ENCODE measurements at regions not wholly inside any gene's neighbourhood (a gene's known extent, or its start where the extent isn't known, plus 50 kb on each side); places are given as distances from the start of the nearest gene placed in this dataset.

DNA sequence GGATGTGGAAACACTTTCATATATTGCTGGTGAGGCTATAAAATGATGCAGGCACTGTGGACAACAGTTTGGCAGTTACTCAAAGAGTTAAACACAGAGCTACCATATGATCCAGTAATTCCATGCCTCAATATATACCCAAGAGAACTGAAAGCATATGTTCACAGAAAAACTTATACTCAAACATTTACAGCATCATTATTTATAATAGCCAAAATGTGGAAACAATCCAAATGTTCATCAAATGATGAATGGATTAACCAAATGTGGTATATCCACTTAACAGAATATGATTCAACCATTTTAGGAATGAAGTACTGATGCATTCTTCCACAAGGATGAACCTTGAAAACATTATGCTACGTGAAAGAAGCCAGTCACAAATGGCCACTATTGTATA is 603.8 kb downstream of the IQCM start:
- TF ChIP-seq BACH2 (CRISPR knock-in tag; IDR thresholded peaks at IDR 0.05; ENCODE audit: borderline replicate concordance) (no peak), TOX (CRISPR knock-in tag; IDR thresholded peaks at IDR 0.05; ENCODE audit: borderline replicate concordance) (peak; percentile 33; the same call in 1 of the 2 replicates)
- peak; percentile 45; the same call in 2 of the 3 replicates for ATAC-seq

- TF ChIP-seq ISL1 (CRISPR knock-in tag; IDR thresholded peaks at IDR 0.05) = 0 out of 2 replicates have a peak, but pooled peaks have one; percentile 32
- TF ChIP-seq SNAI2 (CRISPR knock-in tag; IDR thresholded peaks at IDR 0.05) = no peak
- peak; percentile 89 for ATAC-seq
Measured at GRCh38 chr4:149203256-149204001, 612.2 kb downstream of the IQCM start.

DNA sequence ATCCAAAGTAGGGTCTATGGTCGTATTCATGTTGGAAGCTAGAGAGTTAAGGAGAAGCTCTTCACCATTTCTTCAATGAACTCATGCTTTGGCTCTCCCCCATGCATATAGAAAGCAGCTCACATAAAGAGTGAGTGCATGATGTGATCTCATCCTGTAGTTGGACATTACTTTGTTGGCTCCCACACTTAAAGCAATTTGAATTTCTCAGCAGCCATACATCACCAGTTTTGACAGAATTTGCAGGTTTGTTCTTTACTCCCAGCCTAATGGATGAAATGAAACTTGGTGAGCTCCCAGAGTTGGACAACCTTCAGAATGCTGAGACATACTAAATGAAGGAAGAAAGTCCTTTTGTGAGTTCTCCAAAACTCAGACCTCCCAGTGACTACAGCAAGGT is 613.5 kb downstream of the IQCM start:
- no peak for ATAC-seq
- TF ChIP-seq OSR1 (CRISPR knock-in tag; IDR thresholded peaks at IDR 0.05) (no peak), CSDC2 (CRISPR knock-in tag; IDR thresholded peaks at IDR 0.05) (no peak), CSRNP3 (CRISPR knock-in tag; IDR thresholded peaks at IDR 0.05) (no peak), POU6F1 (CRISPR knock-in tag; IDR thresholded peaks at IDR 0.05; ENCODE audit: borderline replicate concordance, low read depth) (no peak), TOX (CRISPR knock-in tag; IDR thresholded peaks at IDR 0.05; ENCODE audit: borderline replicate concordance) (no peak), ARNTL (CRISPR knock-in tag; IDR thresholded peaks at IDR 0.05; ENCODE audit: borderline replicate concordance, low read depth) (no peak), ZNF565 (CRISPR knock-in tag; conservative IDR thresholded peaks at IDR 0.05; ENCODE audit: low read depth) (no peak)
- TF ChIP-seq, protein P1, sequence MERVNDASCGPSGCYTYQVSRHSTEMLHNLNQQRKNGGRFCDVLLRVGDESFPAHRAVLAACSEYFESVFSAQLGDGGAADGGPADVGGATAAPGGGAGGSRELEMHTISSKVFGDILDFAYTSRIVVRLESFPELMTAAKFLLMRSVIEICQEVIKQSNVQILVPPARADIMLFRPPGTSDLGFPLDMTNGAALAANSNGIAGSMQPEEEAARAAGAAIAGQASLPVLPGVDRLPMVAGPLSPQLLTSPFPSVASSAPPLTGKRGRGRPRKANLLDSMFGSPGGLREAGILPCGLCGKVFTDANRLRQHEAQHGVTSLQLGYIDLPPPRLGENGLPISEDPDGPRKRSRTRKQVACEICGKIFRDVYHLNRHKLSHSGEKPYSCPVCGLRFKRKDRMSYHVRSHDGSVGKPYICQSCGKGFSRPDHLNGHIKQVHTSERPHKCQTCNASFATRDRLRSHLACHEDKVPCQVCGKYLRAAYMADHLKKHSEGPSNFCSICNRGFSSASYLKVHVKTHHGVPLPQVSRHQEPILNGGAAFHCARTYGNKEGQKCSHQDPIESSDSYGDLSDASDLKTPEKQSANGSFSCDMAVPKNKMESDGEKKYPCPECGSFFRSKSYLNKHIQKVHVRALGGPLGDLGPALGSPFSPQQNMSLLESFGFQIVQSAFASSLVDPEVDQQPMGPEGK (CRISPR knock-in tag; IDR thresholded peaks at IDR 0.05; ENCODE audit: borderline replicate concordance) = no peak
- TF ChIP-seq, protein P2, sequence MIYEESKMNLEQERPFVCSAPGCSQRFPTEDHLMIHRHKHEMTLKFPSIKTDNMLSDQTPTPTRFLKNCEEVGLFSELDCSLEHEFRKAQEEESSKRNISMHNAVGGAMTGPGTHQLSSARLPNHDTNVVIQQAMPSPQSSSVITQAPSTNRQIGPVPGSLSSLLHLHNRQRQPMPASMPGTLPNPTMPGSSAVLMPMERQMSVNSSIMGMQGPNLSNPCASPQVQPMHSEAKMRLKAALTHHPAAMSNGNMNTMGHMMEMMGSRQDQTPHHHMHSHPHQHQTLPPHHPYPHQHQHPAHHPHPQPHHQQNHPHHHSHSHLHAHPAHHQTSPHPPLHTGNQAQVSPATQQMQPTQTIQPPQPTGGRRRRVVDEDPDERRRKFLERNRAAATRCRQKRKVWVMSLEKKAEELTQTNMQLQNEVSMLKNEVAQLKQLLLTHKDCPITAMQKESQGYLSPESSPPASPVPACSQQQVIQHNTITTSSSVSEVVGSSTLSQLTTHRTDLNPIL (CRISPR knock-in tag; IDR thresholded peaks at IDR 0.05; ENCODE audit: low read depth) = no peak

DNA sequence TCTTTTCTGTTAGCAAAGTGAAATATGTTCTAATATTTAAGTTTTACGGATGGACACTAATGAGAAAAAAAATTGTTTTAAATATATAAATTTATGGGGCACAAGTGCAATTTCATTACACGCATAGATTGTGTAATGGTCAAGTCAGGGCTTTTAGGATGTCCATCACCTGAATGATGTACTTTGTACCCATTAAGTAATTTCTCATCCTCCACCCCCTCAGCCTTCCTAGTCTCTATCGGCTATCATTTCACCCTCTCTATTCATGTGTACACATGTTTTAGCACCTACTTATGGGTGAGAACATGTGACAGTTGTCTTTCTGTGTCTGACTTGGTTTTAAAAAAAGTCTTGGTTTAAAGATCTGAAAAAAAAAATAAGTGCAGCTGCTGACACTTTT is 616.0 kb downstream of the IQCM start:
- no peak for ATAC-seq
- TF ChIP-seq ZC3H10 (CRISPR knock-in tag; IDR thresholded peaks at IDR 0.05) = no peak
- TF ChIP-seq ZFP30 (CRISPR knock-in tag; IDR thresholded peaks at IDR 0.05) = no peak
- no peak for TF ChIP-seq ARNTL (CRISPR knock-in tag; IDR thresholded peaks at IDR 0.05; ENCODE audit: borderline replicate concordance, low read depth)
- TF ChIP-seq ZNF565 (CRISPR knock-in tag; conservative IDR thresholded peaks at IDR 0.05; ENCODE audit: low read depth) = no peak
- TF ChIP-seq ZNF8 (CRISPR knock-in tag; IDR thresholded peaks at IDR 0.05) = no peak
- TF ChIP-seq, protein P1 (CRISPR knock-in tag; IDR thresholded peaks at IDR 0.05; ENCODE audit: borderline replicate concordance) = no peak

- ATAC-seq = no peak
- no peak for TF ChIP-seq OSR1 (CRISPR knock-in tag; IDR thresholded peaks at IDR 0.05)
- no peak for TF ChIP-seq POU6F1 (CRISPR knock-in tag; IDR thresholded peaks at IDR 0.05; ENCODE audit: borderline replicate concordance, low read depth)
- TF ChIP-seq ZNF70 (CRISPR knock-in tag; IDR thresholded peaks at IDR 0.05) = no peak
- TF ChIP-seq CSDC2 (CRISPR knock-in tag; IDR thresholded peaks at IDR 0.05) = no peak
- no peak for TF ChIP-seq SNAI2 (CRISPR knock-in tag; IDR thresholded peaks at IDR 0.05)
- no peak for TF ChIP-seq TCF4 (CRISPR knock-in tag; IDR thresholded peaks at IDR 0.05; ENCODE audit: borderline replicate concordance)
- no peak for TF ChIP-seq ISL1 (CRISPR knock-in tag; IDR thresholded peaks at IDR 0.05)
- TF ChIP-seq, protein P2 (CRISPR knock-in tag; IDR thresholded peaks at IDR 0.05; ENCODE audit: low read depth) = no peak
- TF ChIP-seq ZFP30 (CRISPR knock-in tag; IDR thresholded peaks at IDR 0.05) = no peak
- TF ChIP-seq ZC3H10 (CRISPR knock-in tag; IDR thresholded peaks at IDR 0.05) = no peak
- TF ChIP-seq, protein P1 (CRISPR knock-in tag; IDR thresholded peaks at IDR 0.05; ENCODE audit: borderline replicate concordance) = no peak
- TF ChIP-seq ZNF8 (CRISPR knock-in tag; IDR thresholded peaks at IDR 0.05) = no peak
- TF ChIP-seq TOX (CRISPR knock-in tag; IDR thresholded peaks at IDR 0.05; ENCODE audit: borderline replicate concordance) = no peak
Measured at GRCh38 chr4:149194061-149194460, 621.6 kb downstream of the IQCM start.
